HG03460 (cell line): ENCODE measurements at regions not wholly inside any gene's neighbourhood (a gene's known extent, or its start where the extent isn't known, plus 50 kb on each side); places are given as distances from the start of the nearest gene placed in this dataset.
A peak's percentile ranks its signal among the peaks of the same experiment; 100 is the strongest.

Experiments used
- ATAC-seq: cut with Tn5 transposase; IDR thresholded peaks from one replicate; pipeline ENCODE4 v1.9.1; 2021; ENCODE audit not compliant: unreplicated experiment

DNA sequence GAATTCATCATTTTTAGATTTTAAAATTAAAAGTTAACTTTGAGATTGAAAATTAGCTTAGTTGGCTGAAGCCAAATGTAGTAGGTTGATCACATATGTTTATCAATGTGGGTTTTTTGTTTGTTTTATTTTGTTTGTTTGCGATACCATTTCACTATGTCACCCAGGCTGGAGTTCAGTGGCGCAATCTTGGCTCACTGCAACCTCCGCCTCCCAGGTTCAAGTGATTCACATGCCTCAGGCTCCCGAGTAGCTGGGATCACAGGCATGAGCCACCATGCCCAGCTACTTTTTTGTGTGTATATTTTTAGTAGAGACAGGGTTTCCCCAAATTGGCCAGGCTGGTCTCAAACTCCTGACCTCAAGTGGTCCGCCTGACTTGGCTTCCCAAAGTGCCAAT lies 665.7 kb upstream of the SLC10A2 start:
- no peak for ATAC-seq

DNA sequence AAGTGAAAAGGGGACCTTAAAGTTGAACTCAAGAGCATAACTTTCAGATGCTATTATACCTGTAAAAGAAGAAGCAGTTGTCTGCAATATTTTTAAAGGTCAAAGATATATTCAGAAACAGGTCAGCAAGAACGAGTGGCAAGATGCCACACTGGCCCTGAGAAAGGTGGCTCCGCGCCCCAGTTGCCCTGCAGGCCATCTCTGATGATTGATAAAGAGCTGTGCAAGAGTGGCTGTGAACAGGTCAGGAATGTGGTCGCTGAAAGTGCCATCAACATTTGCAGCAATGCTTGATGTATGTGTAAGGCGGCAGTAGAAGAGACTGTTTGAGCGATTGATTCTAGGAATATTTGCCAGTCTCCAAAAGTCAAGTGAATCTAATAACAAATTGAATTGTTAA lies 664.2 kb upstream of the SLC10A2 start:
- no peak for ATAC-seq

DNA sequence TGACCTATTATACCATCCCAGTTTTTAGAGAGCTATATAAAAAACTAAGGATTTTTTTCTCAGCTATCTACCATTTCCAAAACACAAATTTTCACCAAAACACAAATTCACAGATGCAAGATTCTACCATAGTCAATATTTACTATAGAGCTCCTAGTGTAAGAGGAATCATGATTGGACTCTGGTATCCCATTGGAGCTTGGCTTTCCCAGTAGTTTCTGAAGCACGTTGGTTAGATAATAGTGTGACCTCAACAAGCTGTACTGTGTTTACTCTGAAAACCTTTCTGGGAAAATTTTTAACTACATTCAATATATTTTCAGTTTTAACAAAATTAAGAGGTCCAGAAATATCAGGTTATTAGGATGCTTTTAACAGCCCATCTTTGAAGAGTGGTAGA lies 660.6 kb upstream of the SLC10A2 start:
- ATAC-seq, result no peak

DNA sequence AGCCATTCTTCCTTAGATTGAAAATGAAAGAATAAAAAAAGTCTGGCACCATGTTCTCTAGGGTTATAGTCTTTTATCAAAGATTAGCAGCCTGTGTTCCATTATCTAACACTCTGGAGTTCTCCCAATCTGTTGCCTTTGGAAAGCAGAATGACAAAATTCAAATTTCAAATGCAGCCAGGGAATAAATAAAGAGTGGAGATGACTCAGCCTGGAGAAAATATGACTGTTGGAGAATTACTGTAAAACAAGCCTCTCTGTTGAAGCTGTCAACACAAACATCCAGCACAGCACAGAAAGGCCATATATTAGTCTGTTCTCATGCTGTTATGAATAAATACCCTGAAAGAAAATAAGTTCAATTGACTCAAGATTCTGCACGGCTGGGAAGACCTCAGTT lies 650.5 kb upstream of the SLC10A2 start:
- no peak for ATAC-seq

DNA sequence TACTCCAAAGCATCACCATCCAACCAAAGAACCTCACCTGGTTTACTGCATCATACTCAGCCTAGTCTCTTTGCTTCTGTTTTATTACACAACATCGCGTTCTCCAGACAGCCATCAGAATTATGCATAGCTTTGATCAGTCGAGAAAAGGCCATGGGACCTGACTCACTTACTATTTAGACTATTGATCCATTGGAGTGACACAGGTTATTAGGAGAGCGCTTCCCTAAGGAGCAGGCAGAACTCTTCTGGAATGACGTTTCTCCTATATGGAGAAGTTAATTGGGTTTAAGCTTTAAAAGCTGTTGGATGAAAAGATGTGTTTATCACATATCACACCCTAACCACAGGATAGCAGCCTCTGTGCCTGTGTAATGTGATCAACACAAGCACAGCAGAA lies 649.1 kb upstream of the SLC10A2 start:
- ATAC-seq, result no peak

DNA sequence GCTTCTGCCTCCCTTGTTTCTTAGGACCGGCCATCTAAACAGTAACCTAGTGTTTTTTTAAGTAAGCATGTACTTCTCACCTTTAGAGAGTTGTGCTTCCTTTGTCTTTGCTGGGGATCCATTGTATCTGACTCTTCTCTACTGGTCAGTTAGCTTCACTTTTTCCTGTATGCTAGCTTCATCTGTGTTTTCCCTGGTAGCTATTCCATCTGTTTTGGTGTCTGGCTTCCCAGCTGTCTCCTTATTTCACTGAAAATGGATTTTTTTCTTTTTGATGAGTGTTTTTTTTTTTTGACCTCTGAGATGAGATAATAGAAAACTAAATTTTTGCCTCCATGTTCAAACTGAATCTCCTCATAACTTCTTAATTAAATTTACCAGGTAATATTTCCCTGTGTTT lies 637.0 kb upstream of the SLC10A2 start:
- no peak for ATAC-seq

DNA sequence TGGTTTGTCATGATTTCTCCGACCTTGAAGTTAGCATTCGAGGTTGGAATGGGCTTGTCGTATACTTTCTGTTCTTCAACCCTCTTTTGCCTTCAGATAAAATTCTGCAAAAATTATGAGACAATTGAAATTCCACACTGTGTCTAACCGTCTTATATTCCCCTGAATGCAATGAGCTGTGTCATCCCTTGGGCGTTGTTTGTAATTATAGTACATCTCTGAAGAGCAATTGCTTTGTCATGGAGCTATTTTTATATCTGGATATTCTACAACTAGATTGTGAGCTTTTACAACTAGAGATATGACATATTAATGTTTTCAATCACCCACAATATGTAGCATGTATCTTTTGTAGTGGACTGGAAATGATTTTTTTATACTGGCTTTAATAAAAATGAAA lies 631.8 kb upstream of the SLC10A2 start:
- ATAC-seq, result no peak

DNA sequence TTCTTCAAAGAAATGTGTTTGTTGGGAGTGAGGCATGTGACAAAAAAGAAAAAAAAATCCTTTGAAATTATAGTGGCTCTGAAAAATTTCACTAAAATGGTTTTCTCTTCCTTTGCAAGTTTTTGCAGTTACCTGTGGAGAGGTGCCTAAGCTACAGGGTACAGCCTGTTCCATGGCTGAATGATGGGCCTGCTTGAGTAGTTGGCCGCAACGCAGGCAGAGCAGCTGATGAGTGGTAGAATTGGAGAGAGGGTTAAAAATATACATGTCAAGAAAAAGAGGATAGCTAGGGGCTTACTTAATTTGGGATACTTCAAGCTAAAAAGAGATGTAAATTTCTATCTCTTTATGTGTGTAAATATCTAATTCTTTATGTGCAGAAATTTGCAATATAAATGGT lies 629.1 kb upstream of the SLC10A2 start:
- ATAC-seq, result no peak

DNA sequence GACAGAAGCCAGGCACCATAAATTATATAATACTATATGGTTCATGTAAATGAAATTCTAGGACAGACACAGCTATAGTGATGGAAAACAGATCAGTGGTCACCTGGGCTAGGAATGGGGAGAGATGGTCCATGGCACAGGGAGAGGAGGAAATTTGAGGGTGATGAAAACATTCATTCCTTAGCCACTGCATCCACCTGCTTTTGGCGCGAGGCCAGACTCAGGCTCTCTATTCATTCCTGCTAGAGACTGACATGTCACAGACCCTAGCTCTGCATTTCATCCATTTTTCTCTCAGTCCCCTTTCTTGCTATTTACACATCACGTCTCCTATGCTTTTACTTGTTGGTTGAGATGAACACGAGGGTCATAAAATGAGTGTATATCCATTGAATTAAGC lies 628.3 kb upstream of the SLC10A2 start:
- ATAC-seq, result no peak

DNA sequence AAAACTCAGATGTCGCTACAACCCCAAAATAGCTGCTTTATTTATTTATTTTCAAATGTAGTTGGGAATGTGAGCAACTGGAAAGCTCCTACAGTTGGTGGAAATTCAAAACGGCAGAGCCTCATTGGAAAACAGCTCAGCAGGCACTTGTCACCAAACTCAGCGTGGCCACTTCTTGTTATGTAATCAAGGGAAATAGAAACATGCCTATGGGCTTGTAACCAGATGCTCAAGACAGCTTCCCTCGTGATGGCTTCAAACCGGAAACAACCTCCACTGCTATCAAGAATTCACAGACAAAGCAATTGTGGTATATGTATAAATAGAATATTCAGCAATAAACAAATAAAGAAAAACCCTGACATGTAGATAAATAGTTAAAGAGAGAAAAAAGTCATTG lies 627.8 kb upstream of the SLC10A2 start:
- no peak for ATAC-seq

DNA sequence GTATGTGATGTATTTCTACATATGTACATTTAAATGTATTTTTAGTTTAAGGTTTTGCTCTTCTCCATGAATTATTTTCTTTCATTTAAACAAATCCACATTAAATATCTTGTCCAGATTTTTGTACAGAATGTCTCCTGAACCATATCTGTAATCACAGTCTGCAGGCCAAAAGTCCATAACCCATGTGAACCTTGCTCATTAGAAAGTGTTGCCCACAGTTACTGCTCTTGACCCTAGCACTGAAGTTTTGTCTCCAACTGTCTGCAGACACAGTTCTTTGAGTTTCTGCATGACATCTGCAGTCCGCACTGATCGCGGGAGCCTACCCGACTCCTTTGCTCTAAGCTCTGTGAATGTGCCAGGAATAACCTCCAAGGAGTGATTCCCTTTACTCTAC lies 626.2 kb upstream of the SLC10A2 start:
- ATAC-seq, result no peak

DNA sequence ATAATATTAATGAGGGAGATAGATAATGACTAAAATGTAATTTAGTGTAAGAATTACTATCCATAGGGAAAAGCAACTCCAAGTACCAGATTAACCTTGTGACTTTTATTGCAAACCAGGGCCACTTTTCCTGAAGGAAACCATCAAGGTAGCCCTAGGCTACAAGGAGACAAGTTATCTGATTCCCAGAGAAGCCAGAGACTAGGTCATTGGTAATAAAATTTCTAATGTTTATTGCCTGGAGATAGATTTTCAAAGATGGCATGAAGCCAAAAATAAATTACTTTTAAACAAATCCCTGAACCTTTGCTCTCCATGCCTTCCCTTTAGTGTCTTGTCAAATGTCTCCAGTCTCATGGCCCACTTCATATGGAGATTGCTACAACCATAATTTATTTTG lies 610.1 kb upstream of the SLC10A2 start:
- ATAC-seq, result no peak

DNA sequence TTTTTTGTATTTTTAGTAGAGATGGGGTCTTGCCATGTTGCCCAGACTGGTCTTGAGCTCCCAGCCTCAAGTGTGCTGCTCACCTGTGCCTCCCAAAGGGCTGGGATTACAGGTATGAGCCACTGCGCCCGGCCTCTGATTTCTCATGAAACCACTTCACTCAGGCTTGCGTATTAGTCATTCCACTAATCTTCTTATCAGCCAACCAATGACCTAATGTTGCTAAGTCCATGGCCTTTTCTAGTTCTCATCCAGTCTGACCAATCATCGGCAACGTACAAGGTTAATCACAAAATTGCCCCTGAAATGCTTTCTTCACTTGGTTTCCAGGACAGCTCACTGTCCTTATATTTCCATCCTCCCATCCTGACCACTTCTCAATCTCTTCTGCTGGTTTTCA lies 605.3 kb upstream of the SLC10A2 start:
- no peak for ATAC-seq

DNA sequence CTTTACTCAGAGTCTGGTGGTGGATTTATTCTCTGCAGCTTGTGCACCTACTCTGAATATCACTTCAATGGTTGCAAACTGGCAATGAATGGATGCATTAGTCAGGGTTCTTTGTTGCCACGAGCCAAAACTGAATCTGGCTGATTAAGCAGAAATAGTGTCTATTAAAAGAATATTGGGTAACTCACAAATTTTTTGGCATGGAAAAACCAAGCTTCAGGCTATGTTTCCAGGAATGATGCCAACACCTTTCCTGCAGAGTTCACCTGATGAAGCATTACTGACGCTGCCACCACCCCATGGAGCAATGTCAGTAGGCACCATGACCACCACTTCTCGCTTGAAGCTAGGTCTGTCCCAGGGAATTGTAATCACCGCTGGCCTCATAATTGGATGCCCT lies 597.8 kb upstream of the SLC10A2 start:
- ATAC-seq, result no peak

DNA sequence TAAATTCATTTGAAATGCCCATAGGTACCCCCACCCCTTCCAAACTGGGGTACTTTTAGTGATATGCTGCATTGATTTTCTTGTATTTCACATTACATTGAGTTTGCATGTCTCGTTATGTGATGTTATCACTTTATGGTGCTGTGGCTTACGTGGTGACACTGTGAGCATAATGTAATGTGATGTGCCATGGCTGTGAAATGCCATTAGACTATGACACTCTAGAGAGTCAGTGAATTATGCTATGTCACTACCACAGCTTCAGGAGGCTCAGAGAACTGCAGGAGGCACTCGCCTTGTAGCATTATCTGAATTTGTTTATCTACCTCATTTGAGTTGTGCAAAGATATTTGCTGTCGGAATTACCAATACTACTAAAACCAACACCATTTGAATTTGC lies 590.1 kb upstream of the SLC10A2 start:
- no peak for ATAC-seq

DNA sequence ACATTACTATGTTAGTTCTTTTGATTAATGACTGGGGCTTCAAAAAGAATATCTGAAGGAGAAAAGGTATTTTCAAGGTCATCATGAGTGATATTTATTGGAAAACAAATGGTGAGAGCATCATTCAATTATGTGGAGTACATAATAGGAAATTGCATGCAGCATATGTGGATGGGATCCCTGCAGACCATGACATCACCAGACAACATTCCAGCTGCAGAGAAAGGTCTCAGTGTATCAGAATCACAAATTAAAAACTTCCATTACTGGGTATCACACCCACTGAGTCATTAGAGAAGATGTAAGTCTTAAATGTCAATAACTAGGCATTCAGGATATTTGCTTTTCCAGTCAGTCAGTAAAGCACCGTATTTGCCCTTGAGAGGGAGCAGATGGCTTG lies 574.4 kb upstream of the SLC10A2 start:
- no peak for ATAC-seq

DNA sequence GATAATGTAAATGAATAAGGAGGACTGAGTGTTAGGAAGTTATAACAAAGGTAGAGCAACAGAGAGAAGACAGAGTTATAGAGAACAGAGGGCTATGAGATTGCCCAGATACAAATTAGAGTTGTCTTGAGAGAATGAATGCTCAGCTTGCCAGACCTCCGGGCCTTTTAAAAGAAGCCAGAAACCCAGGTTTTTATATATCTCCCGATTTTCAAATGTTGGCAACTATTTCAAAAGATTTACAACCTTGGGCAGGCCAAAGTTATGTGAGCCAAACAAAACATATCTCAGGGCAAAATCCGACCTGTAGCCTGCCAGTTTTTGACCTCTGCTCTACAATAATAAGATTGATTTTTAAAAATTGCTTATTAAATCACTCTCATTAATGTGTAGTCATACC lies 573.1 kb upstream of the SLC10A2 start:
- ATAC-seq, result no peak

DNA sequence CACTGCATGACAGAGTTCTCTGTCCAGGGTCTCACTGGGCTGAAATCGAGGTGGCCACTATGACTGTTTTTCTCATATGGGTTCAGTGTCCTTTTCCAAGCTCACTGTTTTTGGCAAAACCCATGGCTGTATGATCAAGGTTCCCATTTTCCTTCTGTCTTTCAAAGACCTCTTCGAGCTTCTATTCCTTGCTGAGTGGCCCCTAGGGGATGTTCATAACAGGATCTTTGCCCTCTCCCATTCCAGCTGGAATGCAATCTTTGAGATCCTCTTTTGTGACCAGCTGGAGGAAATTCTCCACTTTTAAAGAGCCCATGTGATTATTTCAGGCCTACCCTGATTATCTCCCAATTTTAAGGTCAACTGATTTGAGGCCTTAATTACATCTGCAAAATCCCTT lies 572.5 kb upstream of the SLC10A2 start:
- no peak for ATAC-seq

DNA sequence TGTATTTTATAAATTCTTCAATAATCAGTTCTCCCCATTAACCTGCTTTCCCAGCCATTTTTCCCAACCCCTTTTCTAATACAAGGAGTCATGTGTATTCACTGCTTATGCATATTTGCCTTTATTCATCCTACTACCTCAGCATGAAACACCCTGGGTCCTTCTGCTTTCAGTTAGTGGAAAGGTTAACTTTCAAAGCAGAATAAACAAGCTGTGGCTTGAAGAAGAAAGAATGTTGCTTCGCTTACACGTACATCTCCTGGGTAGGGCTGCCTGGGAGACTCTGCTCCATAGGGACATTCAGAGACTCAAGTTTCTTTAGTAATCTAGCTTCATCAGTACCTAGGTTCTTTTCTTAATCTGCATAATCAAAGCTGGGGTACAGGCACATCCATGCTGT lies 567.8 kb upstream of the SLC10A2 start:
- no peak for ATAC-seq

DNA sequence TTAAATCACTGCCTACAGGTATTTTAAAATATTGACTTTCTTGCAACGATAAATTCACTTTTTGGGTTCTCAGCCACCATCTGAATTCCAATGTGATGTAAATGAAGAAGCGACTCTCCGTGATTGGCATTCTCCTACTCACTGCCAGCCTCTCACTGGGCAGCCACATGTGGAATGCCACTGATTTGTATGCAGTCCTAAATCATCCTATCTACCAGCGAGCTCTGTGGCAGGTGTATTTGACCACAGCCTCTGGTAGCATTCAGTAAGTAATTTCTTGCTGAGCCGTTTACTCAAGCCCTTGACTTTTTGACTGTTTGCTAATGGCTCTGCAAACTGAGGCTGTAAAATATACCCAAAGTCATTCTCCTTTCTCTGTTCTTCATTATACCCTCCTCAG lies 559.0 kb upstream of the SLC10A2 start:
- no peak for ATAC-seq

DNA sequence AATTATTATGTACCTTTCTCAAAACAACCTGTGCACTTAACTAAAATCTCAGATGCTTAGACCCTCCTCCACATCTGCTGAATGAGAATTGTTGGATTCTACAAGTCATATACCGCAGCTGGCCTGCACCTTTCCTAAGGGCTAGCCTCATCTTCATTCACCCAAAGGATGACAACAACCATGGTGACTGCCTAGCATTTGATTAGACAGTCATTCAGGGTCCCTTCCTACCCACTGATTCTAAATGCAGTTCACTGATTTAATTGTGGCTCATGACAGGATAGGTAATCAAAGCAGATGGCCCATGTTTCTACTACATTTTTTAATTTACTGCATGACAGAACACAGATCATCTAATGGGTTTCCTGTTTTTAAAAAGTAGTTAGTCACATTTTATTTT lies 551.9 kb upstream of the SLC10A2 start:
- ATAC-seq, result no peak

DNA sequence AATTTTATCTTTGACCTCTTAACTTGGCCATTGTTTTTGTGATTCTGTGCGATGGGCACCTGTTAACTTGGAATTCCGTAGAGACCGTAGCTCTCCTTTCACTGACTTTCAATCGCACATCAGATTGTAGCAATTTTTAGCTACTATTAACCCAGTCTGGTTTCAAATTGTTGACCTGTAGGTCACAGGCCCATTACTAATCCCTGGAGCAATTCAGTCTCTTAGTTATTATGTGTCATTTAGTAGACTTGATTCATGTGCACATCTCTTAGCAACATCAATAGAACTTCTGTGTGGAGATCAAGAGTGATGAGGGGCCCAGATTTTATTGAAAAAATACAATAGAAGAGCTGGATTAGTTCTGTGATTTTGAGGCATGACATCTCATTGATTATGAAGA lies 549.6 kb upstream of the SLC10A2 start:
- ATAC-seq, result no peak

DNA sequence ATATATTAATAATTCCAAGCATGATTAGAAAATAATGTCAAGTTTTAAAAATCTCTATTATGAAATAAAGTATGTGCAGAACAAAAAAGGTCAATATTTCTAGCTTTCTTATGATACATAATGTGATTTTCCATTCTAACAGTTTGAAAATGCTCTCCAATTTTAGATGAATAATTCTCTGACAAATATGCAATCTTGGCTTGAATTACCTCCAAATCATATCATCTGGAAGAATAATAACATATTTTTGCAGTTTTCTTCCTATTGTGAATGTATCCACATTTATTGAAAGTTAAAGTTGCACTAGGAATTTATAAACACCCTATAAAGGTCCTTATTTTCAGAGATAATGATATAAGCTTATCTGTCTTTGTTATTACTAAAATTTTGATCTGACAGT lies 548.5 kb upstream of the SLC10A2 start:
- ATAC-seq, result no peak

DNA sequence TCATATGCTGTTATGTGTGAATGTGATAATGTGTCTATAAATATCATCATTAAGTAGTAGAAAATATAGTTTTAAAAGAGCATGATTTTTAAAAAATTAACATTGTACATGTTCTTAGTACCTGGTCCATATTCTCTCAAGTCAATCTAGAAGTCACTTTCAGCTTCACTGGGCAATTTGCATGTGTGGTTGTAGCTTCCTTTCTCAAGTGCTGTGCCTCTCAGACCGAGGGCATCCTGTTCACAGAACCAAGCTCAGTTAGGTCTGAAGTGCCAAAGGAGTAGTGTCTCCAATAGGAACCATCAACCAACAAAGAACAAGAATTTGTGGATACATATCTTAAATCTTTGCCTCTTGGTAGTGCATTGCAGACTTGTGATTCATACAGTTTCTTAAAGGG lies 541.8 kb upstream of the SLC10A2 start:
- peak; percentile 75 for ATAC-seq
